ENCODE measurements at regions not wholly inside any gene's neighbourhood (a gene's known extent, or its start where the extent isn't known, plus 50 kb on each side); places are given as distances from the start of the nearest gene placed in this dataset.

DNA sequence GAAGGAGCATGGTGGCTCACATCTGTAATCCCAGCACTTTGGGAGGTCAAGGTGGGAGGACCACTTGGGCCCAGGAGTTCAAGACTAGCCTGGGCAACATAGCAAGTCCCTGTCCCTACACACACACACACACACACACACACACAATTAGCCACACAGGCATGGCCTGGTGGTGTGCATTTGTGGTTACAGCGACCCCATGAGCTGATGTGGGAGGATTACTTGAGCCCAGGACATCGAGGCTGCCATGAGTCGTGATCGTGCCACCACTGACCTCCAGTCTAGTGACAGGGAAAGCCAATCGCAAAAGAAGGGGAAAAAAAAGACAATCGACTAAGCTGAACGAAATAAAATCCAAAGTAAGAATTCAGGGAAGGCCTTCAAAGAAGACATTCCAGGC, 67.9 kb downstream of the TBX3 start:
- no peak overlapping the region for H3K4me2 ChIP-seq (ENCODE audit: low read length)
- DNase-seq (no peak), ATAC-seq (no peak)
- no peaks in the 10 kb centered on the region for H3K9me3 ChIP-seq (ENCODE audit: low read length)
- H2AFZ ChIP-seq (ENCODE audit: low read length) = no peak overlapping the region
- H3K36me3 ChIP-seq (ENCODE audit: low read depth, low read length) = no peaks in the 10 kb centered on the region
- ChIA-PET POLR2A (ENCODE audit: unreplicated experiment) (no interaction called here), CTCF (no interaction called here)
- no peaks in the 10 kb centered on the region for H4K20me1 ChIP-seq (ENCODE audit: low read length)
- H3K4me3 ChIP-seq (ENCODE audit: low read length) = no peak overlapping the region
- no peak overlapping the region for H3K9ac ChIP-seq (ENCODE audit: low read length)
- no peak overlapping the region for H3K27ac ChIP-seq (ENCODE audit: low read length)
- no peaks in the 10 kb centered on the region for H3K9me2 ChIP-seq (replicated peaks; ENCODE audit: low read length)
- no peaks in the 10 kb centered on the region for H3K4me1 ChIP-seq (ENCODE audit: insufficient read depth, low read length)
- no TSS peak for BruUV-seq (replicated peaks)
- no peaks in the 10 kb centered on the region for H3K79me2 ChIP-seq (ENCODE audit: low read length)
- TF ChIP-seq, protein P1, sequence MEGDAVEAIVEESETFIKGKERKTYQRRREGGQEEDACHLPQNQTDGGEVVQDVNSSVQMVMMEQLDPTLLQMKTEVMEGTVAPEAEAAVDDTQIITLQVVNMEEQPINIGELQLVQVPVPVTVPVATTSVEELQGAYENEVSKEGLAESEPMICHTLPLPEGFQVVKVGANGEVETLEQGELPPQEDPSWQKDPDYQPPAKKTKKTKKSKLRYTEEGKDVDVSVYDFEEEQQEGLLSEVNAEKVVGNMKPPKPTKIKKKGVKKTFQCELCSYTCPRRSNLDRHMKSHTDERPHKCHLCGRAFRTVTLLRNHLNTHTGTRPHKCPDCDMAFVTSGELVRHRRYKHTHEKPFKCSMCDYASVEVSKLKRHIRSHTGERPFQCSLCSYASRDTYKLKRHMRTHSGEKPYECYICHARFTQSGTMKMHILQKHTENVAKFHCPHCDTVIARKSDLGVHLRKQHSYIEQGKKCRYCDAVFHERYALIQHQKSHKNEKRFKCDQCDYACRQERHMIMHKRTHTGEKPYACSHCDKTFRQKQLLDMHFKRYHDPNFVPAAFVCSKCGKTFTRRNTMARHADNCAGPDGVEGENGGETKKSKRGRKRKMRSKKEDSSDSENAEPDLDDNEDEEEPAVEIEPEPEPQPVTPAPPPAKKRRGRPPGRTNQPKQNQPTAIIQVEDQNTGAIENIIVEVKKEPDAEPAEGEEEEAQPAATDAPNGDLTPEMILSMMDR (conservative IDR thresholded peaks at IDR 0.05; ENCODE audit: low read depth, low read length) = no peak
- TF ChIP-seq EZH2phosphoT487 (IDR thresholded peaks at IDR 0.05; ENCODE audit: borderline replicate concordance, low read length) (no peak), EZH2 (IDR thresholded peaks at IDR 0.05; ENCODE audit: low read length, unreplicated experiment) (no peak)
- H3F3A ChIP-seq (ENCODE audit: low read length, unreplicated experiment) = no peaks in the 10 kb centered on the region
- H3K27me3 ChIP-seq (ENCODE audit: low read length) = peaks cover 5% of the 10 kb centered on the region; the same call in 1 of the 2 replicates
- intact Hi-C loops (cut with micrococcal nuclease) = no loop called here

DNA sequence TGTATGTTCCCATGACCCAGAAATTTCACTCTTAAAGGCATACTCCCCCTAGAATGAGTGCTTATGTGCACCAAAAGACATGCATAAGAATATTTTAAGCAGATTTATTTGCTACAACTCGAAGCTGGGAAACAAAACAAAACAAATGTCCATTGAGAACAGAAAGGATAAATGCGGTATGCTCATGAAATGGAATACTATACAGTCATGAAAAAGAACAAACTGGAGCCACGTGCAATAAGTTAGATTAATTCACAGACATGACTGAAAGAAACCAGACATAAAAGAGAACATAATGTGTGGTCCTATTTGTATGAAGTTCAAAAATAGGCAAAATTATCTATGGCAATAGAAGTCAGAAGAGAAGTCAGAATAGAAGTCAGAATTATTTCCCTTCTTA, 69.9 kb downstream of the TBX3 start:
- Histone ChIP-seq H3K9me3 (ENCODE audit: low read length) (no peaks in the 10 kb centered on the region), H2AFZ (ENCODE audit: low read length) (no peak overlapping the region), H3K27me3 (ENCODE audit: low read length) (peaks cover 11% of the 10 kb centered on the region; the same call in 1 of the 2 replicates), H3K79me2 (ENCODE audit: low read length) (no peaks in the 10 kb centered on the region), H4K20me1 (ENCODE audit: low read length) (no peaks in the 10 kb centered on the region), H3K9me2 (replicated peaks; ENCODE audit: low read length) (no peaks in the 10 kb centered on the region), H3F3A (ENCODE audit: low read length, unreplicated experiment) (no peaks in the 10 kb centered on the region), H3K9ac (ENCODE audit: low read length) (no peak overlapping the region), H3K27ac (ENCODE audit: low read length) (no peak overlapping the region), H3K4me3 (ENCODE audit: low read length) (no peak overlapping the region), H3K4me1 (ENCODE audit: insufficient read depth, low read length) (no peaks in the 10 kb centered on the region), H3K4me2 (ENCODE audit: low read length) (no peak overlapping the region), H3K36me3 (ENCODE audit: low read depth, low read length) (no peaks in the 10 kb centered on the region)
- no peak for ATAC-seq
- intact Hi-C loops (cut with micrococcal nuclease) = no loop called here
- no peak for DNase-seq
- CTCF ChIA-PET = no interaction called here
- POLR2A ChIA-PET (ENCODE audit: unreplicated experiment) = no interaction called here
- BruUV-seq (replicated peaks) = no TSS peak
- no peak for TF ChIP-seq EZH2phosphoT487 (IDR thresholded peaks at IDR 0.05; ENCODE audit: borderline replicate concordance, low read length)
- TF ChIP-seq, protein P1 (conservative IDR thresholded peaks at IDR 0.05; ENCODE audit: low read depth, low read length) = no peak
- TF ChIP-seq EZH2 (IDR thresholded peaks at IDR 0.05; ENCODE audit: low read length, unreplicated experiment) = no peak

DNA sequence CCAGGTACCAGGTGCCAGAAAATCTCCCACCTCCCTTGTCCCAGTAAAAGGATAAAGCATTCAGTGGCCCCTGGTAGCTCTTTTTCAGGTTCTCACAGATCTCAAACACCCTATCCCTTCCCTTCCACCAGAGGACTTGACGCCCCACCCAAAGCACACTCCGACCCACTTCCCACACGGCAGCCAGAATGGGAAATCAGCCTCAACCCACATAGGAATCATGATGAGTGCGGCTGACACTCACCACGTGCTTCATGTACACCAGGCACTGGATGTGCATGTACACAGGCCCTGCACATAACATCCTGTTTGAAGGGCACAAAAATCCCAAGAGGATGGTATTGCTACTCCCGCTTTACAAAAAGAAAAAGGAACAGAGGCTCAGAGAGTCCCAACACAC, 71.9 kb downstream of the TBX3 start:
- Histone ChIP-seq H4K20me1 (ENCODE audit: low read length) (no peaks in the 10 kb centered on the region), H3K27ac (ENCODE audit: low read length) (no peak overlapping the region), H3K9me3 (ENCODE audit: low read length) (no peaks in the 10 kb centered on the region), H3K9me2 (replicated peaks; ENCODE audit: low read length) (no peaks in the 10 kb centered on the region), H3K36me3 (ENCODE audit: low read depth, low read length) (no peaks in the 10 kb centered on the region), H2AFZ (ENCODE audit: low read length) (no peak overlapping the region), H3K4me2 (ENCODE audit: low read length) (no peak overlapping the region), H3K79me2 (ENCODE audit: low read length) (no peaks in the 10 kb centered on the region), H3K4me3 (ENCODE audit: low read length) (no peak overlapping the region), H3K4me1 (ENCODE audit: insufficient read depth, low read length) (no peaks in the 10 kb centered on the region), H3K27me3 (ENCODE audit: low read length) (peaks cover 25% of the 10 kb centered on the region; the same call in 1 of the 2 replicates), H3K9ac (ENCODE audit: low read length) (no peak overlapping the region), H3F3A (ENCODE audit: low read length, unreplicated experiment) (no peaks in the 10 kb centered on the region)
- BruUV-seq (replicated peaks) = no TSS peak
- ChIA-PET CTCF (no interaction called here), POLR2A (ENCODE audit: unreplicated experiment) (no interaction called here)
- DNase-seq (no peak), ATAC-seq (no peak)
- intact Hi-C loops (cut with micrococcal nuclease) = no loop called here
- TF ChIP-seq, protein P1 (conservative IDR thresholded peaks at IDR 0.05; ENCODE audit: low read depth, low read length) = no peak
- TF ChIP-seq EZH2 (IDR thresholded peaks at IDR 0.05; ENCODE audit: low read length, unreplicated experiment) (no peak), EZH2phosphoT487 (IDR thresholded peaks at IDR 0.05; ENCODE audit: borderline replicate concordance, low read length) (no peak)
